ENCODE measurements at regions not wholly inside any gene's neighbourhood (a gene's known extent, or its start where the extent isn't known, plus 50 kb on each side); places are given as distances from the start of the nearest gene placed in this dataset.
A peak's percentile ranks its signal among the peaks of the same experiment; 100 is the strongest.
"Not testable (repeated sequence)": the region's sequence is repeated elsewhere in the genome, so short reads cannot be mapped to it uniquely, and the experiment has no call there.

DNA sequence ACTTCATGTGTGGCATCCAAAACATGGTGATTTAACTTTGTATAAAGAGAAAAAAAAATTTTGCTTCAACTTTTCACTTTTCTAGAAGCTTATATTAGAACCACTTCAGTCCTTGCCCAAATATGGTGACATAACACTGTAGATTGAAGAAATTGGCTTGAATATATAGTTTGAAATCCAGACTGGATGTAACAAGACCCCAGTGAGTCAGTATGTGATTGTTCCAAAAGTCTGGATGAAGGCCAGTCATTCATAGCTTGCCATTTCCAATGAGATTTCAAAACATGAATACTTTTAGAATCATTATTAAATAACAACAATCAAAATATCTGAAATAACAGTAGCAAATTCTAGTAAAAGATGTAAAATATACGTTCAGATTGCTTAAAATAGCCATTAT, 104.8 kb upstream of the FN1 start:
- H3K4me3 ChIP-seq (replicated peaks in 1 of 2; ENCODE audit: low read depth in 2 of 2, low read length in 2 of 2), result no peak overlapping the region
- peak; percentile 95 to 98 for DNase-seq (ENCODE audit: low read depth in 2 of 2)
- TF ChIP-seq, protein P1, sequence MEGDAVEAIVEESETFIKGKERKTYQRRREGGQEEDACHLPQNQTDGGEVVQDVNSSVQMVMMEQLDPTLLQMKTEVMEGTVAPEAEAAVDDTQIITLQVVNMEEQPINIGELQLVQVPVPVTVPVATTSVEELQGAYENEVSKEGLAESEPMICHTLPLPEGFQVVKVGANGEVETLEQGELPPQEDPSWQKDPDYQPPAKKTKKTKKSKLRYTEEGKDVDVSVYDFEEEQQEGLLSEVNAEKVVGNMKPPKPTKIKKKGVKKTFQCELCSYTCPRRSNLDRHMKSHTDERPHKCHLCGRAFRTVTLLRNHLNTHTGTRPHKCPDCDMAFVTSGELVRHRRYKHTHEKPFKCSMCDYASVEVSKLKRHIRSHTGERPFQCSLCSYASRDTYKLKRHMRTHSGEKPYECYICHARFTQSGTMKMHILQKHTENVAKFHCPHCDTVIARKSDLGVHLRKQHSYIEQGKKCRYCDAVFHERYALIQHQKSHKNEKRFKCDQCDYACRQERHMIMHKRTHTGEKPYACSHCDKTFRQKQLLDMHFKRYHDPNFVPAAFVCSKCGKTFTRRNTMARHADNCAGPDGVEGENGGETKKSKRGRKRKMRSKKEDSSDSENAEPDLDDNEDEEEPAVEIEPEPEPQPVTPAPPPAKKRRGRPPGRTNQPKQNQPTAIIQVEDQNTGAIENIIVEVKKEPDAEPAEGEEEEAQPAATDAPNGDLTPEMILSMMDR (IDR thresholded peaks at IDR 0.05; ENCODE audit: low read depth, low read length), result no peak

DNA sequence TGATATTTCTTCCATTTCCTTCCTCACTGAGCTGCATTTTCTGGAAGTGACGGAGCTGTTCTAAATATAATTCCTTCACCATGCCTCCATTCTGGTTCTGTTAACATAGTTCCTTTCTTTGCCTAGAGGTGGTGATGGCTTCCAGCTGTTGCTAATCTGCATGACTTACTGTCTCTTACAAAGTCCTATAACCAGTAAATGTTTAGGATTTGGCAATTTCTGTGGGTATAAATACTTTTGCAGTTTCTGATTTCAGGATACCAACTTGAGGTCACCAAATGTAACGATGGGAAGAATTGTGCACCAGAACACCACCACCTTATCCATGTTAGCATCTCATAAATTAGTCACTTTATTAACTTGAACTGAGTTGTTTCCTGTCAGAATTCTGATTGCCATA, 101.7 kb upstream of the FN1 start:
- TF ChIP-seq, protein P1 (IDR thresholded peaks at IDR 0.05; ENCODE audit: low read depth, low read length), result peak; percentile 12
- DNase-seq (ENCODE audit: low read depth in 2 of 2), result peak; percentile 81 to 88
- no peak overlapping the region for H3K4me3 ChIP-seq (replicated peaks in 1 of 2; ENCODE audit: low read depth in 2 of 2, low read length in 2 of 2)

DNA sequence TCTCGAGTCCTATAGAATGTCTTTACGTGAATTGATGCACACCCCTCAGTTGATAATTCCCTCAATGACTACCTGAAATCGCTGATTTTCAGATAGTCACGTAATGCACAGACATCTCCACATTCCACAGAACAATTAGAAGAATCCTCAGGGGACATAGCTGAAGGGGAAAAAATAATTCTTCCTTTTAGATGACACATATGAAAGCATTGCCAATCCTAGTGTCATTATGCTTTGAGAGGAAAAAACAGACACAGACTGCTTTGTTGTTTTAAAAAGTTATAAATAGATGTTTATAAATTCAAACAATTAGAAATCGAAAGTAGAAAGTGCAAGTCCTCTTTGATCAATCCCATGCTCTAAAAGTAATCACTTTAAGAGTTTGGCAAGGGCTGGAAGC, 100.6 kb upstream of the FN1 start:
- DNase-seq (ENCODE audit: low read depth in 2 of 2), result peak in 1 of 2 donors; percentile 92
- TF ChIP-seq, protein P1 (IDR thresholded peaks at IDR 0.05; ENCODE audit: low read depth, low read length), result no peak
- H3K4me3 ChIP-seq (replicated peaks in 1 of 2; ENCODE audit: low read depth in 2 of 2, low read length in 2 of 2), result no peak overlapping the region

DNA sequence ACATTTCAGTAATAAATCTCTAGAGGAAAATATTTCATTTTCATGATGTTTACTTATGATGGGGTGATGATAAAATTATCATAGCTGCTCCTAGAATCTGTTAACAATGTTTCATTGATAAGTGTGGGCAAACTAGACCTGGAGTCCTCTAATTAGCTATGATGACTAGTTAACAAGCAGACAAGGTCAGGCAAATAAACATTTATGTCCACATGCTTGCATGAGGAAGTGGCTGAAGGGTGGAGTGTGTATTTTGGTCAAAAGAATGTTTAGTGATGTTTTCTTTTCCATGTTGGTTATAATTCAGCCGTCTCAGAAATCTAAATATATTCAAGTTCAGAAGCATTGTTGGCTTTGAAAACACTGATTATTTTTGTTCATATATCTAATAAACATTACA, 99.9 kb upstream of the FN1 start:
- TF ChIP-seq, protein P1 (IDR thresholded peaks at IDR 0.05; ENCODE audit: low read depth, low read length), result no peak
- H3K4me3 ChIP-seq (replicated peaks in 1 of 2; ENCODE audit: low read depth in 2 of 2, low read length in 2 of 2), result no peak overlapping the region
- DNase-seq (ENCODE audit: low read depth in 2 of 2), result peak in 1 of 2 donors; percentile 78

DNA sequence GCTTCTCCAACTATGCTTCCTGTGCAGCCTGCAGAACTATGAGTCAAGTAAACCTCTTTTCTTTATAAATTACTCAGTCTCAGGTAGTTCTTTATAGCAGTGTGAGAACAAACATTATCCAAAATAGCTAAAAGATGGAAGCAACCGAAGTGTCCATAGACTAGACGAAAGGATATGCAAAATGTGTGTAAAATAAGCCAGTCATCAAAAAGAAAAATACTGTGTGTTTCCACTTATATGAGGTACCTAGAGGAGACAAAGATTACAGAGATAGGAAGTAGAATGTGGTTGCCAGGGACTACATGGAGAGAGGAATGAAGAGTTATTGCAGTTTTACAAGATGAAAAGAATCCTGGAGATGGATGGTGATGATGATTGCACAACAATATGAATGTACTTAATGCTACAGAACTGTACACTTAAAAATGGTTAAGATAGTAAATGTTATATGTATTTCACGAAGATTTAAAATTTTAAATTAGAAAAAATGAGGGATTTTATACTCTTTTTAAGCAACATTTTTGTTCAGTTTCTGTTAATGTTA, 99.3 kb upstream of the FN1 start:
- TF ChIP-seq, protein P1 (IDR thresholded peaks at IDR 0.05; ENCODE audit: low read depth, low read length), result no peak

DNA sequence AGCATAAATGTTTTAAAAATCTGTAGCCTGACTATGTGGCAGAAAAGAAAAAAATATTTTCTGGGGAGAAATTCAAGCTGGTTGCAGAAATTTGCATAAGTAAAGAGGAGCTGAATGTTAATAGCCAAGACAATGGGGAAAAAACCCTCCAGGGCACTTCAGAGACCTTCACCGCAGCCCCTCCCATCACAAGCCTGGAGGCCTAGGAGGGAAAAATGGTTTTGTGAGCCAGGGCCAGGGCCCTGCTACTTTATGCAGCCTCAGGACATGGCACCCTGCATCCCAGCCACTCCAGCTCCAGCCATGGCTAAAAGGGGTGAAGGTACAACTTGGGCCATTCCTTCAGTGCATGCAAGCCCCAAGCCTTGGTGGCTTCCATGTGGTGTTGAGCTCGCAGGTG, 97.8 kb upstream of the FN1 start:
- not testable (repeated sequence) for H3K4me3 ChIP-seq (replicated peaks in 1 of 2; ENCODE audit: low read depth in 2 of 2, low read length in 2 of 2); DNase-seq (ENCODE audit: low read depth in 2 of 2)

More for the DNA sequence above, 99.3 kb upstream of the FN1 start:
- DNase-seq (ENCODE audit: low read depth in 2 of 2), result peak in 1 of 2 donors; percentile 56
- H3K4me3 ChIP-seq (replicated peaks in 1 of 2; ENCODE audit: low read depth in 2 of 2, low read length in 2 of 2), result no peak overlapping the region

DNA sequence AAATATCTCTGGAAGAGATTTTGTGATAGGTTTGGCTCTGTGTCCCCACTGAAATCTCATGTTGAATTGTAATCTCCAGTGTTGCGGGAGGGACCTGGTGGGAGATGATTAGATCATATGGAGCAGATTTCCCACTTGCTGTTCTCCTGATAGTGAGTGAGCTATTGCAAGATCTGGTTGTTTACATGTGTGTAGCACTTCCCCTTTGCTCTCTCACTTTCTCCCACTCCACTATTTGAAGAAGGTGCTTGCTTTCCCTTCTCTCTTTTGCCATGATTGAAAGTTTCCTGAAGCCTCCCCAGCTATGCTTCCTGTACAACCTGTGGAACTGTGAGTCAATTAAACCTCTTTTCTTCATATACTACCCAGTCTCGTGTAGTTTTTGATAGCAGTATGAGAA, 97.0 kb upstream of the FN1 start:
- TF ChIP-seq, protein P1 (IDR thresholded peaks at IDR 0.05; ENCODE audit: low read depth, low read length), result no peak
- no peak for DNase-seq (ENCODE audit: low read depth in 2 of 2)
- H3K4me3 ChIP-seq (replicated peaks in 1 of 2; ENCODE audit: low read depth in 2 of 2, low read length in 2 of 2), result no peak overlapping the region
